ENCODE measurements at regions not wholly inside any gene's neighbourhood (a gene's known extent, or its start where the extent isn't known, plus 50 kb on each side); places are given as distances from the start of the nearest gene placed in this dataset.

DNA sequence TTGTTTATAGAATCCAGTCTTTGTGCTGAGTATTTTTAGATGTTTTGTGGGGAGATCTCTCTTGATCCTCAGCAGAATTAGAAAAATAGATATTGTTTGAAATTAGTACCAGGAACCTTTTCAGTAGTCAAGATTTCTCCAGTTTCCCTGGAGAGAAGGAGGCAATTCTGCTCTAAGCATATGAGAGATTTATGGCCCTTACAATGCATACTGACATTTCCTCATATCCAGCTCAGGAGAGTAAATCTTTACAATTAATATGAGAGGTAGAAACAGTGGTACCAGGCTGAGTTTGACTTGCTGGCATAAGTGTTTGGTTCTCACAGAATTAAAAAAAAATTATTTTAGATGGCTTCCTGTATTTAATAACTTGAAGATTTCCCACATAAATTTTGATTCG, 239.1 kb upstream of the SGO1 start:
- no peak overlapping the region for H3K23ac ChIP-seq (ENCODE audit: low read depth, low read length)
- H2BK5ac ChIP-seq (ENCODE audit: low read depth, low read length, poor library complexity, severe bottlenecking): no peak overlapping the region
- no peak overlapping the region for H4K91ac ChIP-seq (ENCODE audit: insufficient read depth, low read depth, low read length)
- TF ChIP-seq USF2 (IDR thresholded peaks at IDR 0.05; ENCODE audit: low read depth, low read length): no peak
- no peak for TF ChIP-seq CEBPB (IDR thresholded peaks at IDR 0.05; ENCODE audit: low read depth, low read length)
- TF ChIP-seq FOS (IDR thresholded peaks at IDR 0.05; ENCODE audit: low read depth, low read length): no peak
- no peak for TF ChIP-seq RAD21 (IDR thresholded peaks at IDR 0.05; ENCODE audit: low read length)
- no peak for TF ChIP-seq CHD1 (IDR thresholded peaks at IDR 0.05; ENCODE audit: low read depth, low read length)
- TF ChIP-seq RFX5 (IDR thresholded peaks at IDR 0.05; ENCODE audit: low read depth, low read length): no peak
- no peak for TF ChIP-seq ELK1 (IDR thresholded peaks at IDR 0.05; ENCODE audit: borderline replicate concordance, low read depth, low read length)
- no peak for TF ChIP-seq SMC3 (IDR thresholded peaks at IDR 0.05; ENCODE audit: low read depth, low read length)
- no peak for TF ChIP-seq MAFK (IDR thresholded peaks at IDR 0.05; ENCODE audit: low read depth, low read length)
- TF ChIP-seq CTCF (conservative IDR thresholded peaks at IDR 0.05; ENCODE audit: low read depth, low read length): no peak
- no peak for TF ChIP-seq RCOR1 (IDR thresholded peaks at IDR 0.05; ENCODE audit: insufficient replicate concordance, low read length)
- TF ChIP-seq BHLHE40 (IDR thresholded peaks at IDR 0.05; ENCODE audit: low read depth, low read length): no peak
- TF ChIP-seq MAZ (IDR thresholded peaks at IDR 0.05; ENCODE audit: borderline replicate concordance, low read depth, low read length): no peak
- no peak for TF ChIP-seq POLR2A (IDR thresholded peaks at IDR 0.05; ENCODE audit: low read depth, low read length)
- H3K4me3 ChIP-seq (ENCODE audit: insufficient read depth, low read depth, low read length): no peak overlapping the region
- H2BK120ac ChIP-seq (ENCODE audit: low read depth, low read length): no peak overlapping the region
- H3K79me1 ChIP-seq (ENCODE audit: low read depth in 1 of 2, low read length in 2 of 2): no peaks in the 10 kb centered on the region
- in situ Hi-C loops (cut with MboI; ENCODE audit: low sequenced_read_pairs) (no loop called here), dilution Hi-C loops (cut with HindIII; ENCODE audit: low sequenced_read_pairs, unreplicated experiment) (no loop called here), intact Hi-C loops (cut with micrococcal nuclease) (no loop called here)
- H4K8ac ChIP-seq (ENCODE audit: low read depth in 2 of 2, low read length in 2 of 2): no peak overlapping the region
- no peak overlapping the region for H3K9ac ChIP-seq (ENCODE audit: low read depth, low read length)
- H3K56ac ChIP-seq (ENCODE audit: extremely low read depth, insufficient read depth, low read length): no peak overlapping the region
- no peaks in the 10 kb centered on the region for H3K4me1 ChIP-seq (ENCODE audit: control insufficient read depth, insufficient read depth, low read length)
- H4K20me1 ChIP-seq (ENCODE audit: insufficient read depth, low read length): no peaks in the 10 kb centered on the region
- H3K9me1 ChIP-seq (ENCODE audit: insufficient read depth, low read length): no peaks in the 10 kb centered on the region
- H3K4ac ChIP-seq (ENCODE audit: low read depth, low read length): no peak overlapping the region
- H3K27ac ChIP-seq (ENCODE audit: insufficient read depth, low read length): no peak overlapping the region
- no TSS peak for BruUV-seq (replicated peaks)
- H2AK5ac ChIP-seq (ENCODE audit: low read depth, low read length): no peak overlapping the region
- no peak overlapping the region for H2AFZ ChIP-seq (replicated peaks; ENCODE audit: low read length, poor library complexity)
- H3K9me3 ChIP-seq (ENCODE audit: control insufficient read depth, insufficient read depth, low read length): peaks cover 3% of the 10 kb centered on the region; the same call in 1 of the 2 replicates
- no peak overlapping the region for H3K14ac ChIP-seq (replicated peaks; ENCODE audit: low read depth, low read length)
- DNase-seq (no peak), ATAC-seq (ENCODE audit: low read depth) (no peak)
- ChIA-PET CTCF (interaction anchor here (0.6 kb wide), 1 partner anchor 194 kb away, joined by 12 read pairs; no protein-coding TSS in a partner anchor), POLR2A (ENCODE audit: unreplicated experiment) (no interaction called here)
- H3K4me2 ChIP-seq (ENCODE audit: low read depth, low read length): no peak overlapping the region
- H2BK15ac ChIP-seq (ENCODE audit: low read depth, low read length): no peak overlapping the region
- WGBS, 2 experiments (ENCODE audit: extremely low coverage in 2 of 2, insufficient read length in 1 of 2): no CpG with 5 or more reads among the region's 1 CpG
- H2BK20ac ChIP-seq (ENCODE audit: low read depth, low read length): no peak overlapping the region
- H3K27me3 ChIP-seq (ENCODE audit: control insufficient read depth, insufficient read depth, low read length): no peaks in the 10 kb centered on the region
- no peaks in the 10 kb centered on the region for H3K36me3 ChIP-seq (ENCODE audit: control insufficient read depth, insufficient read depth, low read length)
- no peak overlapping the region for H4K5ac ChIP-seq (ENCODE audit: low read depth, low read length)
- no peak overlapping the region for H3K18ac ChIP-seq (ENCODE audit: low read depth, low read length)
- no peak overlapping the region for H2AK9ac ChIP-seq (replicated peaks; ENCODE audit: low read depth, low read length, poor library complexity)
